GM23338 (cell line): ENCODE measurements at regions not wholly inside any gene's neighbourhood (a gene's known extent, or its start where the extent isn't known, plus 50 kb on each side); places are given as distances from the start of the nearest gene placed in this dataset.

ENCODE experiments used
- ATAC-seq: fragments of 200-7000 bp; cut with Tn5 transposase; 3 replicates; pipeline ENCODE4 v1.9.1; 2020
- DNase-seq: peaks from one replicate; pipeline ENCODE4 v3.0.0-alpha.2; 2015; ENCODE audit warnings: low spot score
- H2AFZ ChIP-seq: fragments of 200-600 bp; sonication (generic); 2 replicates; pipeline ENCODE4 v1.8.0; 2016; ENCODE audit warnings: antibody characterized with exemption, mild to moderate bottlenecking, moderate library complexity
- H3F3A ChIP-seq: fragments of 200-600 bp; sonication (generic); replicated peaks from 2 replicates; pipeline ENCODE4 v1.8.0; 2017; ENCODE audit warnings: antibody characterized with exemption, mixed run types, low read depth
- H3K27ac ChIP-seq: fragments of 200-600 bp; sonication (generic); 2 replicates; pipeline ENCODE4 v1.6.1; 2016; ENCODE audit warnings: low read depth
- H3K27me3 ChIP-seq: fragments of 200-600 bp; sonication (generic); 2 replicates; pipeline ENCODE4 v1.8.0; 2016; ENCODE audit warnings: mild to moderate bottlenecking, mixed run types, moderate library complexity; ENCODE audit not compliant: insufficient read depth
- H3K36me3 ChIP-seq: fragments of 200-600 bp; sonication (generic); 2 replicates; pipeline ENCODE4 v1.8.0; 2016; ENCODE audit warnings: mild to moderate bottlenecking; ENCODE audit not compliant: insufficient read depth
- H3K4me1 ChIP-seq: fragments of 200-600 bp; sonication (generic); 2 replicates; pipeline ENCODE4 v1.8.0; 2016; ENCODE audit warnings: mild to moderate bottlenecking, moderate library complexity; ENCODE audit not compliant: insufficient read depth
- H3K4me2 ChIP-seq: fragments of 200-600 bp; sonication (generic); 2 replicates; pipeline ENCODE4 v1.7.1; 2017; ENCODE audit warnings: mixed run types
- H3K4me3 ChIP-seq: fragments of 200-600 bp; sonication (generic); 2 replicates; pipeline ENCODE4 v1.6.1; 2016; ENCODE audit warnings: mixed run types
- H3K79me2 ChIP-seq: fragments of 200-600 bp; sonication (generic); replicated peaks from 2 replicates; pipeline ENCODE4 v1.8.0; 2017; ENCODE audit warnings: mild to moderate bottlenecking; ENCODE audit not compliant: insufficient read depth
- H3K9me2 ChIP-seq: fragments of 200-600 bp; sonication (generic); 2 replicates; pipeline ENCODE4 v1.8.0; 2017; ENCODE audit not compliant: insufficient read depth
- H4K20me1 ChIP-seq: fragments of 200-600 bp; sonication (generic); replicated peaks from 2 replicates; pipeline ENCODE4 v1.8.0; 2017; ENCODE audit warnings: mild to moderate bottlenecking; ENCODE audit not compliant: insufficient read depth
- H3K27ac Mint-ChIP-seq: 2 replicates; pipeline ENCODE4 v1.8.0; 2020; ENCODE audit warnings: inconsistent platforms, mild to moderate bottlenecking, moderate library complexity, mixed read lengths
- H3K27me3 Mint-ChIP-seq: 3 replicates; pipeline ENCODE4 v1.8.0; 2022; ENCODE audit warnings: low read depth, mild to moderate bottlenecking, moderate library complexity, mixed read lengths, inconsistent platforms; ENCODE audit not compliant: insufficient read depth, poor library complexity
- H3K36me3 Mint-ChIP-seq: 3 replicates; pipeline ENCODE4 v1.8.0; 2021; ENCODE audit warnings: low read depth, mild to moderate bottlenecking, inconsistent platforms, moderate library complexity, mixed read lengths
- H3K4me1 Mint-ChIP-seq: 3 replicates; pipeline ENCODE4 v1.8.0; 2020; ENCODE audit warnings: mild to moderate bottlenecking, inconsistent platforms, mixed read lengths
- H3K4me3 Mint-ChIP-seq: 3 replicates; pipeline ENCODE4 v1.8.0; 2021; ENCODE audit warnings: moderate library complexity, mild to moderate bottlenecking, inconsistent platforms, mixed read lengths
- H3K9me3 Mint-ChIP-seq: 3 replicates; pipeline ENCODE4 v1.8.0; 2020; ENCODE audit warnings: moderate library complexity, mild to moderate bottlenecking, inconsistent platforms, mixed read lengths
- CREB1 ChIP-seq: fragments of 250-450 bp; sonication (Bioruptor Pico); IDR thresholded peaks from 2 replicates; pipeline ENCODE4 v1.5.0; 2020; ENCODE audit warnings: low read depth, mild to moderate bottlenecking, moderate library complexity
- CTCF ChIP-seq, 2 experiments: fragments of 200-600 bp in 1 of 2; sonication (generic) in 1 of 2; conservative IDR thresholded peaks; 2 replicates each; pipeline versions ENCODE4 v1.5.1 to v1.6.1; 2016 to 2017; ENCODE audit warnings: antibody characterized with exemption in 2 of 2, low read depth in 2 of 2, mild to moderate bottlenecking in 2 of 2, moderate library complexity in 1 of 2
- EZH2 ChIP-seq: fragments of 200-600 bp; sonication (generic); IDR thresholded peaks from one replicate; pipeline ENCODE4 v1.8.0; 2017; ENCODE audit warnings: antibody characterized with exemption, mild to moderate bottlenecking, low read depth; ENCODE audit not compliant: unreplicated experiment
- EZH2phosphoT487 ChIP-seq: fragments of 200-600 bp; sonication (generic); IDR thresholded peaks from one replicate; pipeline ENCODE4 v1.8.1; 2018; ENCODE audit warnings: antibody characterized with exemption; ENCODE audit not compliant: unreplicated experiment
- JUNB ChIP-seq: IDR thresholded peaks from one replicate; pipeline ENCODE4 v1.6.1; 2016; ENCODE audit warnings: antibody characterized with exemption; ENCODE audit not compliant: unreplicated experiment
- NANOG ChIP-seq: IDR thresholded peaks from 2 replicates; pipeline ENCODE4 v1.6.1; 2016; ENCODE audit warnings: antibody characterized with exemption, borderline replicate concordance
- POLR2AphosphoS5 ChIP-seq: IDR thresholded peaks from 2 replicates; pipeline ENCODE4 v1.6.1; 2016; ENCODE audit warnings: antibody characterized with exemption, low read depth
- REST ChIP-seq: IDR thresholded peaks from one replicate; pipeline ENCODE4 v1.6.1; 2018; ENCODE audit warnings: antibody characterized with exemption; ENCODE audit not compliant: unreplicated experiment
- STAT1 ChIP-seq: IDR thresholded peaks from one replicate; pipeline ENCODE4 v1.6.1; 2016; ENCODE audit warnings: antibody characterized with exemption; ENCODE audit not compliant: unreplicated experiment
- ZNF114 ChIP-seq: fragments of 250-450 bp; sonication (Bioruptor Pico); IDR thresholded peaks from 2 replicates; pipeline ENCODE4 v1.5.0; 2020; ENCODE audit warnings: mild to moderate bottlenecking, moderate library complexity
- ZNF331 ChIP-seq: fragments of 250-450 bp; sonication (Bioruptor Pico); IDR thresholded peaks from 2 replicates; pipeline ENCODE4 v1.5.0; 2020; ENCODE audit warnings: low read depth, mild to moderate bottlenecking, moderate library complexity
- ZNF462 ChIP-seq: fragments of 250-450 bp; sonication (Bioruptor Pico); IDR thresholded peaks from 2 replicates; pipeline ENCODE4 v1.5.0; 2020; ENCODE audit warnings: mild to moderate bottlenecking, moderate library complexity
- TF ChIP-seq, protein P1 (sequence below): IDR thresholded peaks from 2 replicates; pipeline ENCODE4 v1.6.1; 2016; ENCODE audit warnings: antibody characterized with exemption

DNA sequence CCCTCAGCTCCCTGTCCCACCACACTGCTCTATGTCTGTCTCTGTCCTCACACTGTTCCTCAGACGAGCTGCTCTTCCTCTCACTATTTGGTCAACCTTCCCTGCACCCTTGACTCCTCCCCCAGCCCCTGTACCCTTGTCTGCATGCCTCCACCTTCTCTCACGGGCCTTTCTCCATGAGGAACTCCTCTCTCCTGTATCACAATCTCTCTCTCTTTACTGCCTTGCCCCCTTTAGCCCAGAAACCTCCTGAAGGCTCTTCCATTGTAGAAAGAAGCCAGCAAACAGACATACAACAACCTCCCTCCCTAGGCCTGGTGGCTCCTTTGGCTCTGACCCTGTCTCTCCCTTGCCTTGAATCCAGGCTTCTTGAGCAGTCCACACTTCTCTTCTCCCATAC lies 251.6 kb upstream of the CSF3R start:
- Mint-ChIP-seq H3K9me3 (no peaks in the 10 kb centered on the region), H3K27ac (no peak overlapping the region), H3K4me1 (peaks cover 41% of the 10 kb centered on the region), H3K36me3 (no peaks in the 10 kb centered on the region), H3K27me3 (peaks cover 10% of the 10 kb centered on the region), H3K4me3 (no peak overlapping the region)
- no peaks in the 10 kb centered on the region for H3K36me3 ChIP-seq
- no peaks in the 10 kb centered on the region for H3K27me3 ChIP-seq
- no peak overlapping the region for H3K4me3 ChIP-seq
- H3F3A ChIP-seq = no peaks in the 10 kb centered on the region
- no peak overlapping the region for H3K4me2 ChIP-seq
- ATAC-seq (no peak), DNase-seq (no peak)
- H3K27ac ChIP-seq = no peak overlapping the region
- TF ChIP-seq ZNF114 (CRISPR knock-in tag) (no peak), JUNB (no peak), ZNF462 (CRISPR knock-in tag) (no peak), POLR2AphosphoS5 (no peak), EZH2phosphoT487 (no peak), STAT1 (no peak), EZH2 (no peak), NANOG (no peak), REST (no peak), CTCF (conservative IDR thresholded peaks at IDR 0.05; ENCODE audit: low read depth in 2 of 2) (no peak), CREB1 (CRISPR knock-in tag) (no peak), ZNF331 (CRISPR knock-in tag) (no peak)
- TF ChIP-seq, protein P1, sequence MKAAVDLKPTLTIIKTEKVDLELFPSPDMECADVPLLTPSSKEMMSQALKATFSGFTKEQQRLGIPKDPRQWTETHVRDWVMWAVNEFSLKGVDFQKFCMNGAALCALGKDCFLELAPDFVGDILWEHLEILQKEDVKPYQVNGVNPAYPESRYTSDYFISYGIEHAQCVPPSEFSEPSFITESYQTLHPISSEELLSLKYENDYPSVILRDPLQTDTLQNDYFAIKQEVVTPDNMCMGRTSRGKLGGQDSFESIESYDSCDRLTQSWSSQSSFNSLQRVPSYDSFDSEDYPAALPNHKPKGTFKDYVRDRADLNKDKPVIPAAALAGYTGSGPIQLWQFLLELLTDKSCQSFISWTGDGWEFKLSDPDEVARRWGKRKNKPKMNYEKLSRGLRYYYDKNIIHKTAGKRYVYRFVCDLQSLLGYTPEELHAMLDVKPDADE = no peak
- H3K4me1 ChIP-seq = peaks cover 4% of the 10 kb centered on the region; the same call in 1 of the 2 replicates
- no peak overlapping the region for H2AFZ ChIP-seq
- peaks cover 15% of the 10 kb centered on the region; the same call in 1 of the 2 replicates for H3K9me2 ChIP-seq
- no peaks in the 10 kb centered on the region for H3K79me2 ChIP-seq
- H4K20me1 ChIP-seq = no peaks in the 10 kb centered on the region
